Keratinocyte (primary cell): ENCODE measurements at regions not wholly inside any gene's neighbourhood (a gene's known extent, or its start where the extent isn't known, plus 50 kb on each side); places are given as distances from the start of the nearest gene placed in this dataset.

ENCODE experiments used
- CTCF ChIP-seq, 3 experiments: IDR thresholded peaks in 1 of 3; conservative IDR thresholded peaks in 1 of 3; optimal IDR thresholded peaks in 1 of 3; 2 replicates in 2 of 3; 3 replicates in 1 of 3; pipeline versions ENCODE3 to v1.5.1; 2011; ENCODE audit warnings: low read length in 3 of 3, mild to moderate bottlenecking in 3 of 3, moderate library complexity in 2 of 3, control low read depth in 1 of 3, inconsistent platforms in 1 of 3; ENCODE audit not compliant: insufficient read depth in 2 of 3; ENCODE audit errors: extremely low read depth in 1 of 3
- EZH2 ChIP-seq: IDR thresholded peaks from one replicate; pipeline ENCODE4 v1.6.1; 2012; ENCODE audit warnings: inconsistent platforms, mild to moderate bottlenecking, low read length, moderate library complexity

GRCh38 chr2:158047156-158047611 is 54.5 kb upstream of the UPP2 start:
- TF ChIP-seq CTCF (optimal IDR thresholded peaks at IDR 0.05 in 1 of 3, IDR thresholded peaks at IDR 0.05 in 1 of 3, conservative IDR thresholded peaks at IDR 0.05 in 1 of 3; ENCODE audit: extremely low read depth in 1 of 3, insufficient read depth in 2 of 3, low read length in 3 of 3) (no peak), EZH2 (no peak)
